ENCODE measurements at regions not wholly inside any gene's neighbourhood (a gene's known extent, or its start where the extent isn't known, plus 50 kb on each side); places are given as distances from the start of the nearest gene placed in this dataset.

DNA sequence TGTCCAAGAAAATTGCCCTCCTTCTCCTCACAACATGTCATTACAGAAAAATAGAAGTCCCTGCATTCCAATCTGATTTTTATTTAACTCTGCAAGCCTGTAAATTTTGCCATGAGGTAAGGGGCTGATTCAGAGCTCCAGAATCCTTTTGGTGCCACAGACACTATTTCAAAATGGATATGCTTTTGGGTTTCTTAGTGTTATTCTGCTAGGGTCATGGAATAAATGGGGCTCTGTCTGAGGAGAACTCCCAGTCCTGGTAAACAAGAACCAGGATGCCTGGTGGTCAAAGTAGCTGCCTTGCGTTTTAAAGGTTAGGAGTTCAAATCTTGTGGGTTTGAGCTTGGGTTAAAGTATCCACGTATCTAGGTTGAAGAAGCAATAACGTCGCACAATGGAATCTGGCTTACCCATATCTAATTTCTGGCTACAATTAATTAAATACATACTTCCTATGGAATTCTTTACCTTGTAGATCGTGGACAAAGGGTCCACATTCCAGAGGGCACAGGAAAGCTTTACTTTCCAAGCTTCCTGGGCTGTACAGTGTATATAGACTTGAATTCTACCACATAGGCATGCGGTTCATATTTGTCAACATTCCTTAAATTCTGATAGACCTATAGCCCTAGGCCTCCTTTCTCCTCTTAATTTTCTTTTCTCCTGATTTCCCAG is 98.0 kb upstream of the CDC42BPA start:
- TF ChIP-seq, protein P1, sequence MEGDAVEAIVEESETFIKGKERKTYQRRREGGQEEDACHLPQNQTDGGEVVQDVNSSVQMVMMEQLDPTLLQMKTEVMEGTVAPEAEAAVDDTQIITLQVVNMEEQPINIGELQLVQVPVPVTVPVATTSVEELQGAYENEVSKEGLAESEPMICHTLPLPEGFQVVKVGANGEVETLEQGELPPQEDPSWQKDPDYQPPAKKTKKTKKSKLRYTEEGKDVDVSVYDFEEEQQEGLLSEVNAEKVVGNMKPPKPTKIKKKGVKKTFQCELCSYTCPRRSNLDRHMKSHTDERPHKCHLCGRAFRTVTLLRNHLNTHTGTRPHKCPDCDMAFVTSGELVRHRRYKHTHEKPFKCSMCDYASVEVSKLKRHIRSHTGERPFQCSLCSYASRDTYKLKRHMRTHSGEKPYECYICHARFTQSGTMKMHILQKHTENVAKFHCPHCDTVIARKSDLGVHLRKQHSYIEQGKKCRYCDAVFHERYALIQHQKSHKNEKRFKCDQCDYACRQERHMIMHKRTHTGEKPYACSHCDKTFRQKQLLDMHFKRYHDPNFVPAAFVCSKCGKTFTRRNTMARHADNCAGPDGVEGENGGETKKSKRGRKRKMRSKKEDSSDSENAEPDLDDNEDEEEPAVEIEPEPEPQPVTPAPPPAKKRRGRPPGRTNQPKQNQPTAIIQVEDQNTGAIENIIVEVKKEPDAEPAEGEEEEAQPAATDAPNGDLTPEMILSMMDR (optimal IDR thresholded peaks at IDR 0.05 in 1 of 3, IDR thresholded peaks at IDR 0.05 in 1 of 3, conservative IDR thresholded peaks at IDR 0.05 in 1 of 3; ENCODE audit: extremely low read depth in 1 of 3, insufficient read depth in 2 of 3, low read length in 3 of 3) = no peak
- TF ChIP-seq EZH2 (IDR thresholded peaks at IDR 0.05; ENCODE audit: low read length) = no peak

All from keratinocyte (primary cell).